NCI-H1417 treated with DMSO at 0.1 percent for 48 hours (cell line): ENCODE measurements at regions not wholly inside any gene's neighbourhood (a gene's known extent, or its start where the extent isn't known, plus 50 kb on each side); places are given as distances from the start of the nearest gene placed in this dataset.
"Not testable (repeated sequence)": the region's sequence is repeated elsewhere in the genome, so short reads cannot be mapped to it uniquely, and the experiment has no call there.

Experiments
- DNase-seq: peaks from one replicate; lab custom pipeline; 2025; lab: John Stamatoyannopoulos, UW

GRCh38 chr4:163693211-163693610, 198.7 kb downstream of the TMA16 start:
- DNase-seq, result no peak

DNA sequence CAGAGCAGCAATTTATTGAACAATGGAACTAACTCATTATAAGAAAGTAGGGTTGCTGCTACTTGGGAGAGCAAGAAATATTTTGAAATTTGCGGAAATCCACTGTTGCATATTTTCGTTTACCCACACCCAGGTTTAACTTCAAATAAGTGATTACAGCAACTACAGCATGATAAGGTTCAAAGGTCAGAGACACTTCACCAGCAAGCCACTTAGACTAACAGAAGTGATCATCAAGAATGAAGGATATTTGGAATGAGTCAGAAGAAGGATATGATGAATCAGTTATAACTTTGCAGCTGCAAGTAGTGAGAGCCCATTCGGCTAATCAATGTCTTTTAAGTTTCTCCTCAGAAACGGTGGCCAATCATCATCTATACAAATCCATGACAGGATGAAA, 199.3 kb downstream of the TMA16 start:
- DNase-seq, result no peak

DNA sequence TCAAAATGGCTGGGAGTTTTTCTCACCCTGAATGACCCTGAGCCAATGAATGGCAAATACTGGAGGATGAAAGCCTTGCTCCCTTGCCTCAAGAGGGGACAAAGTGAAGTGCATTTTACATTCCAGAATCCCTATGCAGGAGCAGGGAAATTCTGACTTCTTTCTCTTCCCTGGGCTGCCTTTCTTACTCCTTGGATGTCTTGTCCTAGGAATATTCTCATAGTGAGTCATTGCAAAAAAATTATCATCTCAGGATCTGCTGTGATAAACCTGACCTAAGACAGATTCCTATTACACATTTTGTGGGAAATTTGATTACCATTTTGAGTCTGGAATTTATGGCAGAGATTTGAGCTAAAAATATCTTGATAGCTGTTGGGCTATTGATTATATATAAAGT, 199.9 kb downstream of the TMA16 start:
- no peak for DNase-seq

DNA sequence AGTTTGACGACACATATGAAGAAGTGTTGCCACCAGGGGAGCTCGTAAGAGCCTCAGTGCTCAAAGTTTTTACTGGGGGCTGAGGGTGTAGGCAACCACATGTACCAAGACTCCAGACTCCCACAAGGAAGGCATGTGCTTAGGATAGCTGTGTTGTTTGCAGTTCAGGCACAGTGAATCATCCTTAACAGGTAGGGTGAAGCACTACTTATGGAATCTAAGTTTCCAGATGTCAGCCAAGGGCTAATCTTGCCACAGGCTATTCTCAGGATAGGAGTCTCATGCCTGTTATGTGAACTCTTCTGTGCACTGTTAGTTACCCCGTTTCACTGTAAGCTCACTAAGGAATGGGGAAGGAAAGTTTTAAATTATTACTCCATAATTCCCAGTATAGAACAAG, 202.6 kb downstream of the TMA16 start:
- no peak for DNase-seq

- DNase-seq, result not testable (repeated sequence)
Observed at GRCh38 chr4:163700383-163700782, 205.9 kb downstream of the TMA16 start.

- no peak for DNase-seq
Observed at GRCh38 chr4:163701916-163702315, 207.4 kb downstream of the TMA16 start.

GRCh38 chr4:163702736-163703135, 208.2 kb downstream of the TMA16 start:
- no peak for DNase-seq

GRCh38 chr4:163703251-163703650, 208.8 kb downstream of the TMA16 start:
- no peak for DNase-seq

- DNase-seq, result no peak
Observed at GRCh38 chr4:163707873-163708272, 213.4 kb downstream of the TMA16 start.

GRCh38 chr4:163709601-163710000, 215.1 kb downstream of the TMA16 start:
- DNase-seq, result no peak

DNA sequence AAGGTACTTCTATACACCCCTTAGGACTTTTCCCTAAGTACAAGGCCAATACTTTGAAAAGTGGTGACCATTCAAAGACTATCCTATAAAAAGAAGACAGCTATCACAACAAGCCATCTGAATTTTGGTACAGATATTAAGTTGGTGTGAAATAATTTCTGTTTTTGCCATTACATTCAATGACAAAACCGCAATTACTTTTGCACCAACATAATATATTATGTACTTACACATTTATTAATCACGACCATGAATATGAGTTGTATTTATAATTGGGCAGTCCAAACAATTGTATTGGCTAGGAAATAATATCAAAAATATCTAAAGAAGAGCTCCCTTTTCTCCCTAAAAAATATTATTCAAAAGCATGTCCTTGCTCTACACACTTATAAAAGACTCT, 215.7 kb downstream of the TMA16 start:
- no peak for DNase-seq

DNA sequence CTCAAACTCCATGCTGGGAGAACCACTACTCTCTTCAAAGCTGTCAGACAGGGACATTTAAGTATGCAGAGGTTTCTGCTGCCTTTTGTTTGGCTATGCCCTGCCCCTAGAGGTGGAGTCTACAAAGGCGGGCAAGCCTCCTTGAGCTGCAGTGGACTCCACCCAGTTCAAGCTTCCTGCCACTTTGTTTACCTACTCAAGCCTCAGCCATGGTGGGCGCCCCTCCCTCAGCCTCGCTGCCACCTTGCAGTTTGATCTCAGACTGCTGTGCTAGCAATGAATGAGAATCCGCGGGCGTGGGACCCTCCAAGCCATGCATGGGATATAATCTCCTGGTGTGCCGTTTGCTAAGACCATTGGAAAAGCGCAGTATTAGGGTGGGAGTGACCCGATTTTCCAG, 230.0 kb downstream of the TMA16 start:
- DNase-seq, result not testable (repeated sequence)

DNA sequence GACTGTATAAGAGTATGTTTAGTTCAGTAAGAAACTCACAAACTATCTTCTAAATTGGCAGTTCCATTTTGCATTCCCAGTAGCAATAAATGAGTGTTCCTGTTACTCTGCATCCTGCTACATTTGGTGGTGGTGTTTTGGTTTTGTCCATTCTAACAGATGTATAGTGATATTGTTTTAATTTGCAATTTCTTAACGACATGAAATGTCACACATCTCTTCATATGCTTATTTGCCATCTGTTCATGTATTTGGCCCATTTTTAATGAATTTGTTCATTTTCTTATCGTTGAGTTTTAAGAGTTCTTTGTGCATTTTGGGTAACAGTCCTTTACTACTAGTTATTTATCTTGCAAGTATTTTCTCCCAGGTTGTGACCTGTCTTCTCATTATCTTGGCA, 232.2 kb downstream of the TMA16 start:
- DNase-seq, result no peak

DNA sequence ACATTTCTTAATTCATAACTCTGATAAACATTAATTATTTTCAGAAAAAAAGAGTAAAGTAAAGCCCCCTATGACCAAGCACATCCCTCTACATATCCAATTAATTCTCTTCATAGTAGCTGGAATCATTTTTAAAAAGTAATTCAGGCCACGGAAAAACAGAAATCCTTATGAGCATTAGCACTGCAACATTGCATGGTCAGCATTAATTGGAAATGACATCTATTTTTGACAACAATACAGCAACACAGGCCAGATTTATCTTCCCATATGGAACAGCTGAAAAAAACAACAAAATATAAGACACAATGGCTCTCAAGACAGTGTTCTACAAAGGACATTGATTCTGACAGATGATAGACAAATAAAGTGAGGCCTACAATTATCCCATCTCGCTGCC, 236.6 kb downstream of the TMA16 start:
- no peak for DNase-seq

GRCh38 chr4:163732473-163732872, 238.0 kb downstream of the TMA16 start:
- DNase-seq, result no peak

GRCh38 chr4:163736876-163737275, 242.4 kb downstream of the TMA16 start:
- no peak for DNase-seq

DNA sequence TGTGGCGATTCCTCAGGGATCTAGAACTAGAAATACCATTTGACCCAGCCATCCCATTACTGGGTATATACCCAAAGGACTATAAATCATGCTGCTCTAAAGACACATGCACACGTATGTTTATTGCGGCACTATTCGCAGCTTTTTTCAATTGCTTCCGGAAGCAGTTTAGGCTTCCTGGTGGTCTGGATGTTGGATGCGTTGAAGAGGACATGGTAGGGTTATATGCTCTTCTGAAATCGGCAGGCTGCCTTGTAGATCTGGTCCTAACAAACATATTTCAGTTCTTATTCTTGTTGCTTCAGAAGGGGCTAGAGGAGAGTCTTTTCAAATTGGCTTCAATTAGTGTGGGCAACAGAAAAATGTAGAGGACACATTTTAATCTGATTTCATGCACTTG, 243.4 kb downstream of the TMA16 start:
- DNase-seq, result not testable (repeated sequence)

DNA sequence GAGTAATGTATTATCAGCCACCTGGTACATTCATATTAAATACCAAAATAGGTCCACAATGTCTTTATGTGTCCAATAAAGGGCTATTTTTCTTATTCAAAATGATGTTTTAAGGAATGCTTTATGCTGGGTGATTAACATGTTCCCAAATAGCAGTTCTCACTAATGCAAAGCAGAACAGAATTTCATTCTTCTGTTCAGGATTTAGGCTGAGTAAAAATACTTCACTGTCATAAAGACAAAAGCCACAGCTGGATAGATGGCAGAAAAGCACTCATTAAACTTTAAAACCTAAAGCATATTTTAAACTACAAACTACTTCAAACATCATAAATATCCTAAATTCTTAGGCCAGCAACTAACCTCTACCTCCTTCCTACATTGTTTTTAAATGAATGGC, 244.0 kb downstream of the TMA16 start:
- DNase-seq, result no peak

DNA sequence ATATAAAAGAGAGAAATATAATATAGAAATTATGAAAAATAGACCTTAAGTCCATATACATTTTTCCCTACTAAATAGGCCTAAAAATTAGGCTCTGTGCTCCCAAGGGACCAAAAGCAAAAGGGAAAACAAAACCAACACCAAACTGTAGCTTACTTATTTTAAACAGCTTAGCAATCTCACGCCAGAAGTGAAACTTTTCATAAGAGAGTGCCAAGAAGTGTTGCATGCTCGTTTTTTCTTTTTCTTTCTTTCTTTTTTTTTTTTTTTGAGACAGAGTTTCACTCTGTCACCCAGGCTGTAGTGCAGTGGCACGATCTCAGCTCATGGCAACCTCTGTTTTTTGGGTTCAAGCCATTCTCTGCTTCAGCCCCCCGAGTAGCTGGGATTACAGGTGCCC, 250.4 kb downstream of the TMA16 start:
- no peak for DNase-seq

DNA sequence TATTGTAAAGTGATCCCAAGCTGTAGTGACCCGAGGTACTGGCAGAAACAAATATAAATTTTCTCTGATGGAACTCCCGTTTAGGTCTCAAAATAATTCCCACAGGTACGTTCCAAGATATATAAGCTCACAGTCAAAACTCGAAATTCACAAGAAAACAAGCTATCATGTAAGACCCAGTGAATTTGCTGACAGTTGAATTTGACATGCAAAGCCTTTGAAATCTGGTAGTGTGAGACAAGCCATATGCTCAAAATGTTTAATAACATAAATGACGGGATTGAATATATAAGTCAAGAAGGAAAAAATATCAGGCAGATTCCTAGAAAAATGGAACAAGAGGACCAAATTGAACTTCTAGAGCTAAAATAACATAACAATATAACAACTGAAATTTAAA, 252.8 kb downstream of the TMA16 start:
- no peak for DNase-seq

GRCh38 chr4:163747886-163748285, 253.4 kb downstream of the TMA16 start:
- DNase-seq, result no peak

GRCh38 chr4:163748449-163748848, 254.0 kb downstream of the TMA16 start:
- no peak for DNase-seq

GRCh38 chr4:163755013-163755412, 260.5 kb downstream of the TMA16 start:
- peak; percentile 16 for DNase-seq

GRCh38 chr4:163757219-163757618, 262.7 kb downstream of the TMA16 start:
- no peak for DNase-seq

- DNase-seq, result no peak
Observed at GRCh38 chr4:163758032-163758431, 263.5 kb downstream of the TMA16 start.
